ENCODE measurements at regions not wholly inside any gene's neighbourhood (a gene's known extent, or its start where the extent isn't known, plus 50 kb on each side); places are given as distances from the start of the nearest gene placed in this dataset.

DNA sequence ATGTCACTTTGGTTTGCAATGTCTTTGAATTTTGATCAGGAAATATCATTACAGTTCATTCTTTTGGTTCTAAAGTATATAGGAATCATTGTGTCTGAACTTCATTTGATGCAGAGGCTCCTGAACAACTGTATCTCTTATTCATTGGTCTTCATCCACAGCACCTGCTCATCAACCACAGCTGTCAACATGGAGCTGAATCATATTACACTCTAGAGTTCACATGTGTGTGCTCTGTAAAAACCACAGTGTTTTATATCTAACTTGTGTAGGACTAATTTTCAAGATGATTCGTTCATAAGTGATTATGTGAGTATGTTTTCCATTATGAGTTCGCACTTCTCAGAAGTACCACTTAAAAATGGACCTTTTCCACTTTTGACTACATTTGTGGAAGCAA, 643.3 kb upstream of the FAM241A start:
- H3K23ac ChIP-seq (ENCODE audit: insufficient read length): no peak overlapping the region
- H4K91ac ChIP-seq (replicated peaks; ENCODE audit: insufficient read length, low read length): no peak overlapping the region
- no peak overlapping the region for H2BK12ac ChIP-seq (ENCODE audit: low read depth, low read length)
- ChIA-PET POLR2A (ENCODE audit: partially characterized antibody) (no interaction called here), CTCF (ENCODE audit: partially characterized antibody) (no interaction called here)
- DNase-seq (ENCODE audit: low read depth in 1 of 2, low spot score in 2 of 2) (no peak), FAIRE-seq (no peak)
- no peak overlapping the region for H3K9ac ChIP-seq (replicated peaks in 1 of 4; ENCODE audit: extremely low read depth in 1 of 4, low read depth in 3 of 4, low read length in 3 of 4)
- 84% methylated on average over 2 of the region's 2 CpGs; no CpG with 5 or more reads in 1 of the 2 experiments for WGBS, 2 experiments (ENCODE audit: extremely low coverage in 1 of 2, insufficient coverage in 1 of 2, insufficient read length in 1 of 2, insufficient replicate concordance in 2 of 2, low coverage in 1 of 2, low lambda C conversion rate in 2 of 2, missing lambda C conversion rate in 1 of 2)
- no peak overlapping the region for H3K18ac ChIP-seq (ENCODE audit: extremely low read depth, low read length)
- H2AFZ ChIP-seq (ENCODE audit: low read length): no peak overlapping the region
- H2BK5ac ChIP-seq (ENCODE audit: low read depth, low read length): no peak overlapping the region
- no peaks in the 10 kb centered on the region for H3K9me3 ChIP-seq (ENCODE audit: insufficient read depth in 2 of 2, low read depth in 1 of 2, low read length in 1 of 2)
- no peaks in the 10 kb centered on the region for H3K79me1 ChIP-seq (ENCODE audit: low read depth, low read length)
- no peaks in the 10 kb centered on the region for H3K36me3 ChIP-seq (ENCODE audit: control insufficient read depth in 2 of 4, insufficient read depth in 4 of 4, low read length in 3 of 4)
- H3K4me2 ChIP-seq (ENCODE audit: insufficient read depth in 1 of 2, low read depth in 2 of 2, low read length in 2 of 2): no peak overlapping the region
- no peak overlapping the region for H3K56ac ChIP-seq (replicated peaks; ENCODE audit: insufficient read length, low read depth, low read length)
- H4K8ac ChIP-seq (ENCODE audit: extremely low read depth, insufficient read depth, low read length): no peak overlapping the region
- H3K4me1 ChIP-seq (replicated peaks in 1 of 4; ENCODE audit: control insufficient read depth in 3 of 4, insufficient read depth in 4 of 4, low read length in 3 of 4): no peaks in the 10 kb centered on the region
- H2AK5ac ChIP-seq (ENCODE audit: low read depth, low read length): no peak overlapping the region
- no peaks in the 10 kb centered on the region for H3K79me2 ChIP-seq (ENCODE audit: control insufficient read depth in 1 of 2, insufficient read depth in 2 of 2, low read length in 2 of 2)
- H4K20me1 ChIP-seq (replicated peaks in 1 of 2; ENCODE audit: control insufficient read depth in 1 of 2, insufficient read depth in 2 of 2, low read length in 2 of 2): no peaks in the 10 kb centered on the region
- H3K27me3 ChIP-seq (replicated peaks in 1 of 4; ENCODE audit: control insufficient read depth in 3 of 4, extremely low read depth in 1 of 4, insufficient read depth in 3 of 4, low read length in 3 of 4): no peaks in the 10 kb centered on the region
- H3K14ac ChIP-seq (ENCODE audit: insufficient read length): no peak overlapping the region
- no peak overlapping the region for H2BK20ac ChIP-seq (ENCODE audit: low read length)
- TF ChIP-seq ASH2L (IDR thresholded peaks at IDR 0.05; ENCODE audit: low read length) (no peak), KDM5A (IDR thresholded peaks at IDR 0.05; ENCODE audit: low read length) (no peak), TCF12 (IDR thresholded peaks at IDR 0.05; ENCODE audit: low read depth, low read length) (no peak), SAP30 (IDR thresholded peaks at IDR 0.05; ENCODE audit: insufficient read depth, insufficient replicate concordance, low read length) (no peak), EZH2 (IDR thresholded peaks at IDR 0.05; ENCODE audit: low read depth, low read length, severe bottlenecking) (no peak), HDAC6 (IDR thresholded peaks at IDR 0.05; ENCODE audit: low read depth, low read length) (no peak), SIRT6 (IDR thresholded peaks at IDR 0.05; ENCODE audit: low read length) (no peak), CBX5 (IDR thresholded peaks at IDR 0.05; ENCODE audit: low read depth, low read length) (no peak), EP300 (IDR thresholded peaks at IDR 0.05; ENCODE audit: borderline replicate concordance in 1 of 2, low read depth in 2 of 2, low read length in 2 of 2) (no peak)
- TF ChIP-seq, protein P1, sequence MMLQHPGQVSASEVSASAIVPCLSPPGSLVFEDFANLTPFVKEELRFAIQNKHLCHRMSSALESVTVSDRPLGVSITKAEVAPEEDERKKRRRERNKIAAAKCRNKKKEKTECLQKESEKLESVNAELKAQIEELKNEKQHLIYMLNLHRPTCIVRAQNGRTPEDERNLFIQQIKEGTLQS (IDR thresholded peaks at IDR 0.05; ENCODE audit: insufficient read depth, low read depth, low read length): no peak
- H3K23me2 ChIP-seq (ENCODE audit: low read depth, low read length): no peaks in the 10 kb centered on the region
- no peak overlapping the region for H2BK15ac ChIP-seq (ENCODE audit: low read length)
- no peak overlapping the region for H3K4me3 ChIP-seq (ENCODE audit: extremely low read depth in 1 of 4, insufficient read depth in 2 of 4, low read depth in 3 of 4, low read length in 4 of 4)
- H4K5ac ChIP-seq (ENCODE audit: insufficient read length, low read depth, low read length): no peak overlapping the region
- H3K4ac ChIP-seq (replicated peaks; ENCODE audit: insufficient read length, low read depth, low read length): no peak overlapping the region
- no peak overlapping the region for H3K27ac ChIP-seq (ENCODE audit: low read depth, low read length)
- no peak overlapping the region for H2BK120ac ChIP-seq (replicated peaks; ENCODE audit: low read depth, low read length)
